ENCODE measurements at regions not wholly inside any gene's neighbourhood (a gene's known extent, or its start where the extent isn't known, plus 50 kb on each side); places are given as distances from the start of the nearest gene placed in this dataset.

DNA sequence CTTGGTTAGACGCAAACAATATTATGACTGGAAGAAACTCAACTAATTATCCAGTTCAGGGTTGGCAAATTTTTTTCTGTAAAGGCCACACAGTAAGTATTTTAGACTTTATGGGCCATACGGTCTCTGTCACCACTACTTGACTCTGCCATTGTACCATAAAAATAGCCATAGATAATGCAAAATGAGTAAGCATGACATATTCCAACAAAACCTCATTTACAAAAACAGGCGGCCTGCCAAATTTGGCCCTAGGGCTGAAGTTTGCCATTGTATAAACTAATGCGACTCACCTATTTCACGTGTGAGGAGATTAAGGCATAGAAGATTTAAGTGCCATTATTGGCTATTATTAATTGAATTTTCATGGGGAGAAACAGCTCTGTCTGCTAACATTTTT lies 116.8 kb upstream of the CNTN6 start (continued):
- no peak for TF ChIP-seq ZZZ3 (IDR thresholded peaks at IDR 0.05; ENCODE audit: control insufficient read depth, insufficient read length, low read depth)
- TF ChIP-seq, protein P1, sequence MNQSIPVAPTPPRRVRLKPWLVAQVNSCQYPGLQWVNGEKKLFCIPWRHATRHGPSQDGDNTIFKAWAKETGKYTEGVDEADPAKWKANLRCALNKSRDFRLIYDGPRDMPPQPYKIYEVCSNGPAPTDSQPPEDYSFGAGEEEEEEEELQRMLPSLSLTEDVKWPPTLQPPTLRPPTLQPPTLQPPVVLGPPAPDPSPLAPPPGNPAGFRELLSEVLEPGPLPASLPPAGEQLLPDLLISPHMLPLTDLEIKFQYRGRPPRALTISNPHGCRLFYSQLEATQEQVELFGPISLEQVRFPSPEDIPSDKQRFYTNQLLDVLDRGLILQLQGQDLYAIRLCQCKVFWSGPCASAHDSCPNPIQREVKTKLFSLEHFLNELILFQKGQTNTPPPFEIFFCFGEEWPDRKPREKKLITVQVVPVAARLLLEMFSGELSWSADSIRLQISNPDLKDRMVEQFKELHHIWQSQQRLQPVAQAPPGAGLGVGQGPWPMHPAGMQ (IDR thresholded peaks at IDR 0.05; ENCODE audit: borderline replicate concordance), result no peak
- TF ChIP-seq SRF (IDR thresholded peaks at IDR 0.05; ENCODE audit: low read depth in 2 of 2, low read length in 2 of 2), result no peak

DNA sequence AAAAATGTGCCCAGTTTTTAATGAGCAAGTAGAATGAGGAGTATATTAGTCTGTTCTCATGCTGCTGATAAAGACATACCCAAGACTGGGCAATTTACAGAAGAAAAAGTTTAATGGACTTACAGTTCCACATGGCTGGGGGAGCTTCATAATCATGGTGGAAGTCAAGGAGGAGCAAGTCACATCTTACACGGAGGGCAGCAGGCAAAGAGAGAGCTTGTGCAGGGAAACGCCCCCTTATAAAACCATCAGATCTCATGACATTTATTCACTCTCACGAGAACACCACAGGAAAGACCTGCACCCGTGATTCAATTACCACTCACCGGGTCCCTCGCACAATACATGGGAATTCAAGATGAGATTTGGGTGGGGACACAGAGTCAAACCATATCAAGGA lies 111.7 kb upstream of the CNTN6 start:
- SMC1A ChIA-PET (ENCODE audit: uncharacterized antibody, unreplicated experiment), result no interaction called here

More for the DNA sequence above, 111.7 kb upstream of the CNTN6 start:
- Histone ChIP-seq H3K27me3 (replicated peaks in 1 of 2; ENCODE audit: control insufficient read depth in 2 of 2, insufficient read depth in 2 of 2, low read length in 1 of 2) (no peaks in the 10 kb centered on the region), H3K4me3 (no peak overlapping the region), H3K36me3 (ENCODE audit: control insufficient read depth in 2 of 2, insufficient read depth in 2 of 2, low read length in 1 of 2) (no peaks in the 10 kb centered on the region), H2AFZ (ENCODE audit: control insufficient read depth, low read depth, low read length) (no peak overlapping the region), H3K4me2 (ENCODE audit: control insufficient read depth, insufficient read depth) (no peak overlapping the region), H3K9ac (ENCODE audit: control insufficient read depth, insufficient read depth, low read length) (no peak overlapping the region), H3K4me1 (ENCODE audit: control insufficient read depth, insufficient read depth, low read length) (no peaks in the 10 kb centered on the region), H3K9me3 (replicated peaks; ENCODE audit: control insufficient read depth, insufficient read depth, low read length) (no peaks in the 10 kb centered on the region), H3K79me2 (ENCODE audit: control insufficient read depth, insufficient read depth, low read length) (no peaks in the 10 kb centered on the region), H4K20me1 (ENCODE audit: control insufficient read depth, insufficient read depth) (no peaks in the 10 kb centered on the region), H3K27ac (ENCODE audit: control insufficient read depth, insufficient read depth) (no peak overlapping the region)
- DNase-seq (ENCODE audit: low read depth, low spot score) (no peak), ATAC-seq (no peak), FAIRE-seq (no peak)
- no peak for TF ChIP-seq DPF2 (IDR thresholded peaks at IDR 0.05)
- no peak for TF ChIP-seq MYC (IDR thresholded peaks at IDR 0.05; ENCODE audit: insufficient read depth, insufficient read length, insufficient replicate concordance, low read length, severe bottlenecking)
- TF ChIP-seq, protein P2, sequence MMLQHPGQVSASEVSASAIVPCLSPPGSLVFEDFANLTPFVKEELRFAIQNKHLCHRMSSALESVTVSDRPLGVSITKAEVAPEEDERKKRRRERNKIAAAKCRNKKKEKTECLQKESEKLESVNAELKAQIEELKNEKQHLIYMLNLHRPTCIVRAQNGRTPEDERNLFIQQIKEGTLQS (IDR thresholded peaks at IDR 0.05; ENCODE audit: borderline replicate concordance, extremely low read depth, low read depth, low read length), result no peak
- no peak for TF ChIP-seq FOS (IDR thresholded peaks at IDR 0.05; ENCODE audit: borderline replicate concordance, extremely low read depth, insufficient read length)
- no peak for TF ChIP-seq GABPA (IDR thresholded peaks at IDR 0.05; ENCODE audit: low read depth)
- TF ChIP-seq HDAC6 (IDR thresholded peaks at IDR 0.05; ENCODE audit: unreplicated experiment), result no peak
- no peak for TF ChIP-seq TBL1XR1 (IDR thresholded peaks at IDR 0.05; ENCODE audit: low read depth, low read length)
- TF ChIP-seq RAD21 (IDR thresholded peaks at IDR 0.05; ENCODE audit: insufficient read depth, low read depth, low read length), result no peak
- no peak for TF ChIP-seq RB1 (IDR thresholded peaks at IDR 0.05; ENCODE audit: borderline replicate concordance)
- TF ChIP-seq TAF1 (IDR thresholded peaks at IDR 0.05; ENCODE audit: borderline replicate concordance, low read depth, low read length), result no peak
- no peak for TF ChIP-seq ZNF207 (IDR thresholded peaks at IDR 0.05; ENCODE audit: borderline replicate concordance)
- no peak for TF ChIP-seq RBBP5 (conservative IDR thresholded peaks at IDR 0.05)
- no peak for TF ChIP-seq SMAD5 (IDR thresholded peaks at IDR 0.05; ENCODE audit: low read depth)
- TF ChIP-seq ZNF274 (IDR thresholded peaks at IDR 0.05; ENCODE audit: insufficient read depth, insufficient read length), result no peak
- TF ChIP-seq ATF7 (IDR thresholded peaks at IDR 0.05; ENCODE audit: low read depth), result no peak
- TF ChIP-seq, protein P3, sequence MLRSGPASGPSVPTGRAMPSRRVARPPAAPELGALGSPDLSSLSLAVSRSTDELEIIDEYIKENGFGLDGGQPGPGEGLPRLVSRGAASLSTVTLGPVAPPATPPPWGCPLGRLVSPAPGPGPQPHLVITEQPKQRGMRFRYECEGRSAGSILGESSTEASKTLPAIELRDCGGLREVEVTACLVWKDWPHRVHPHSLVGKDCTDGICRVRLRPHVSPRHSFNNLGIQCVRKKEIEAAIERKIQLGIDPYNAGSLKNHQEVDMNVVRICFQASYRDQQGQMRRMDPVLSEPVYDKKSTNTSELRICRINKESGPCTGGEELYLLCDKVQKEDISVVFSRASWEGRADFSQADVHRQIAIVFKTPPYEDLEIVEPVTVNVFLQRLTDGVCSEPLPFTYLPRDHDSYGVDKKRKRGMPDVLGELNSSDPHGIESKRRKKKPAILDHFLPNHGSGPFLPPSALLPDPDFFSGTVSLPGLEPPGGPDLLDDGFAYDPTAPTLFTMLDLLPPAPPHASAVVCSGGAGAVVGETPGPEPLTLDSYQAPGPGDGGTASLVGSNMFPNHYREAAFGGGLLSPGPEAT (IDR thresholded peaks at IDR 0.05; ENCODE audit: low read depth), result no peak
- ChIA-PET CTCF (no interaction called here), RAD21 (ENCODE audit: unreplicated experiment) (no interaction called here), POLR2A (no interaction called here)
- in situ Hi-C loops (cut with MboI) (no loop called here), intact Hi-C loops (cut with micrococcal nuclease; ENCODE audit: unreplicated experiment) (no loop called here)
- 19% methylated on average over 6 of the region's 6 CpGs for WGBS (ENCODE audit: insufficient coverage, insufficient replicate concordance, low lambda C conversion rate, missing lambda C conversion rate)
- no TSS peak for BruUV-seq (replicated peaks)

Measured in GM12878 (cell line).